HCT116 (cell line): ENCODE measurements at regions not wholly inside any gene's neighbourhood (a gene's known extent, or its start where the extent isn't known, plus 50 kb on each side); places are given as distances from the start of the nearest gene placed in this dataset.

Experiments
- ATAC-seq: fragments of 200-7000 bp; cut with Tn5 transposase; 2 replicates; pipeline ENCODE4 v1.9.1; 2020; ENCODE audit warnings: mild to moderate bottlenecking, moderate library complexity
- BruUV-seq: library from RNA; stranded (reverse); fragments of 400-500 nt; replicated peaks from 2 replicates; lab custom pipeline; 2021; lab: Mats Ljungman, UMichigan
- CTCF ChIA-PET: fragments of 300-600 bp; sonication (Branson Sonifier 250); formaldehyde crosslinking; loops from one replicate; lab custom pipeline; 2021; ENCODE audit warnings: antibody characterized with exemption; lab: Charles Lee
- POLR2A ChIA-PET: fragments of 300-600, 350-600 bp; sonication (Branson Sonifier 250); formaldehyde crosslinking; loops from one replicate; lab custom pipeline; 2021; ENCODE audit warnings: antibody characterized with exemption; lab: Charles Lee
- RAD21 ChIA-PET, 2 experiments: fragments of 300-600 bp; sonication (Branson Sonifier 250); formaldehyde crosslinking; loops; one replicate each; lab custom pipeline; 2023; ENCODE audit warnings: low total read pairs in 2 of 2; ENCODE audit not compliant: uncharacterized antibody in 2 of 2, unreplicated experiment in 2 of 2, low non-redundant PET in 1 of 2; lab: Charles Lee
- DNase-seq: peaks from one replicate; pipeline ENCODE4 v3.0.0-alpha.2; 2010; ENCODE audit warnings: low read depth, low spot score
- H2AFZ ChIP-seq: fragments of 200-600 bp; shearing (Covaris generic), sonication (generic); 2 replicates; pipeline ENCODE4 v1.6.1; 2017; ENCODE audit warnings: low read depth, mixed run types, mixed read lengths, antibody characterized with exemption, low read length; ENCODE audit not compliant: poor library complexity, severe bottlenecking
- H3K27ac ChIP-seq: 2 replicates; pipeline ENCODE4 v1.5.1; 2012; ENCODE audit warnings: low read depth, low read length
- H3K27me3 ChIP-seq: fragments of 200-600 bp; sonication (generic); 2 replicates; pipeline ENCODE4 v1.6.1; 2016; ENCODE audit warnings: mixed run types, low read length, mixed read lengths; ENCODE audit not compliant: insufficient read depth
- H3K36me3 ChIP-seq, 2 experiments: fragments of 200-500 bp in 1 of 2; fragments of 200-600 bp in 1 of 2; sonication (Bioruptor generic) in 1 of 2; sonication (generic) in 1 of 2; 2 replicates each; pipeline versions ENCODE4 v1.5.1 to v1.6.1; 2014 to 2016; ENCODE audit warnings: low read length in 2 of 2, inconsistent platforms in 1 of 2, mixed read lengths in 1 of 2, mixed run types in 1 of 2; ENCODE audit not compliant: insufficient read depth in 2 of 2, control insufficient read depth in 1 of 2
- H3K4me1 ChIP-seq, 2 experiments: fragments of 200-600 bp in 1 of 2; sonication (generic) in 1 of 2; 2 replicates each; pipeline versions ENCODE4 v1.5.1 to v1.6.1; 2012 to 2017; ENCODE audit warnings: low read length in 2 of 2, inconsistent platforms in 1 of 2, mild to moderate bottlenecking in 1 of 2, mixed read lengths in 1 of 2, mixed run types in 1 of 2, moderate library complexity in 1 of 2; ENCODE audit not compliant: insufficient read depth in 2 of 2, control insufficient read depth in 1 of 2
- H3K4me2 ChIP-seq: fragments of 200-600 bp; sonication (generic); 2 replicates; pipeline ENCODE4 v1.6.1; 2017; ENCODE audit warnings: mixed run types, low read length, mixed read lengths
- H3K4me3 ChIP-seq, 2 experiments: fragments of 200-600 bp in 1 of 2; sonication (generic) in 1 of 2; replicated peaks in 1 of 2; 2 replicates each; pipeline ENCODE4 v1.5.1; 2011 to 2016; ENCODE audit warnings: low read length in 2 of 2, control low read depth in 1 of 2, low read depth in 1 of 2, mild to moderate bottlenecking in 1 of 2, mixed read lengths in 1 of 2, mixed run types in 1 of 2
- H3K79me2 ChIP-seq: fragments of 200-600 bp; sonication (generic); 2 replicates; pipeline ENCODE4 v1.6.1; 2017; ENCODE audit warnings: mild to moderate bottlenecking, mixed run types, low read length, moderate library complexity, mixed read lengths; ENCODE audit not compliant: insufficient read depth
- H3K9ac ChIP-seq: fragments of 200-600 bp; sonication (generic); 2 replicates; pipeline ENCODE4 v1.6.1; 2016; ENCODE audit warnings: low read length, mixed read lengths
- H3K9me2 ChIP-seq: fragments of 200-600 bp; sonication (generic), shearing (Covaris generic); 2 replicates; pipeline ENCODE4 v1.6.1; 2017; ENCODE audit warnings: mixed run types, mild to moderate bottlenecking, moderate library complexity; ENCODE audit not compliant: insufficient read depth
- H3K9me3 ChIP-seq, 2 experiments: fragments of 200-500 bp in 1 of 2; fragments of 200-600 bp in 1 of 2; sonication (Bioruptor generic) in 1 of 2; sonication (generic) in 1 of 2; 2 replicates each; pipeline ENCODE4 v1.6.1; 2014 to 2017; ENCODE audit warnings: low read length in 2 of 2, mixed read lengths in 2 of 2, inconsistent platforms in 1 of 2, low read depth in 1 of 2, mild to moderate bottlenecking in 1 of 2, mixed run types in 1 of 2, moderate library complexity in 1 of 2; ENCODE audit not compliant: control insufficient read depth in 1 of 2, insufficient read depth in 1 of 2
- H4K20me1 ChIP-seq: fragments of 200-600 bp; sonication (generic), shearing (Covaris generic); 2 replicates; pipeline ENCODE4 v1.6.1; 2017; ENCODE audit warnings: mixed run types, mild to moderate bottlenecking, moderate library complexity; ENCODE audit not compliant: insufficient read depth
- CEBPB ChIP-seq: IDR thresholded peaks from 2 replicates; pipeline ENCODE4 v1.6.1; 2012; ENCODE audit warnings: low read depth
- EZH2 ChIP-seq: fragments of 200-600 bp; sonication (generic); IDR thresholded peaks from 2 replicates; pipeline ENCODE4 v1.6.1; 2017; ENCODE audit warnings: antibody characterized with exemption, mixed run types
- POLR2A ChIP-seq: IDR thresholded peaks from 2 replicates; pipeline ENCODE4 v1.7.0; 2011; ENCODE audit warnings: borderline replicate concordance; ENCODE audit not compliant: insufficient read depth, insufficient read length; ENCODE audit errors: extremely low read depth
- POLR2AphosphoS5 ChIP-seq: IDR thresholded peaks from 2 replicates; pipeline ENCODE4 v1.6.1; 2011; ENCODE audit warnings: mild to moderate bottlenecking, low read depth, low read length, moderate library complexity
- RAD21 ChIP-seq: IDR thresholded peaks from 2 replicates; pipeline ENCODE4 v1.6.1; 2012; ENCODE audit warnings: low read depth, mild to moderate bottlenecking
- SIN3A ChIP-seq: IDR thresholded peaks from 2 replicates; pipeline ENCODE4 v1.6.1; 2012; ENCODE audit warnings: low read depth
- SP1 ChIP-seq: IDR thresholded peaks from 2 replicates; pipeline ENCODE4 v1.6.1; 2012; ENCODE audit warnings: low read depth
- SRF ChIP-seq: IDR thresholded peaks from 2 replicates; pipeline ENCODE4 v1.6.1; 2012; ENCODE audit warnings: low read depth
- ZFX ChIP-seq: fragments of 450-650 bp; IDR thresholded peaks from 2 replicates; pipeline ENCODE4 v1.6.1; 2017
- intact Hi-C: fragments of 100-400 bp; cut with micrococcal nuclease; formaldehyde crosslinking; loops from 2 replicates; pipeline ENCODE4 v1.10.0; 2022
- TF ChIP-seq, protein P1 (sequence below): IDR thresholded peaks from 2 replicates; pipeline ENCODE4 v1.6.1; 2012; ENCODE audit warnings: low read depth
- TF ChIP-seq, protein P2 (sequence below), 3 experiments: fragments of 200-600 bp in 1 of 3; sonication (generic) in 1 of 3; IDR thresholded peaks in 2 of 3; conservative IDR thresholded peaks in 1 of 3; 2 replicates each; pipeline ENCODE4 v1.5.1; 2012 to 2017; ENCODE audit warnings: low read depth in 2 of 3, low read length in 2 of 3, antibody characterized with exemption in 1 of 3, borderline replicate concordance in 1 of 3, control low read depth in 1 of 3, mild to moderate bottlenecking in 1 of 3, mixed read lengths in 1 of 3, mixed run types in 1 of 3, moderate library complexity in 1 of 3; ENCODE audit not compliant: insufficient read depth in 1 of 3

DNA sequence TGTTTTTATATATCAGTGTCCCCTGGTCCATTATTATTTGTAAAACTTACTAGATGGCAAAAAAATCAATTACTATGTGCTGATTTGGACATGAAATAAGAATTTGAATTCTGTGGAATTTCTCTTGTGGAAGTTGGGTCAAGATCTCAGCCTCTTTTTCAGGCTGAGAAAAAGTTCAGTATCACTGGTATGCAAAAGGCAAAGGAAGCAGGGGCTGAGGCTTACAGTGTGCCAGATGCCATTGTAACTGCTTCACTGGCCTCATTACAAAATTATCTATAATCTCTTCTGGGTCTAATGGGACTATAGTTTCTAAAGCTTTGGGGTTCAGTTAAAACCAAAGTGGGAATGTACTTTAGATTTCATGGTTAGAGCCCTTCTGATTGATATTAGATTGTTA, 125.9 kb upstream of the SLC7A14 start:
- ATAC-seq: no peak
- Histone ChIP-seq H3K9ac (no peak overlapping the region), H3K9me3 (no peaks in the 10 kb centered on the region), H4K20me1 (no peaks in the 10 kb centered on the region), H3K36me3 (no peaks in the 10 kb centered on the region), H3K4me3 (no peak overlapping the region), H3K4me2 (no peak overlapping the region), H3K79me2 (no peaks in the 10 kb centered on the region), H3K4me1 (no peaks in the 10 kb centered on the region), H3K27ac (no peak overlapping the region), H3K27me3 (no peaks in the 10 kb centered on the region), H2AFZ (no peak overlapping the region), H3K9me2 (no peaks in the 10 kb centered on the region)
- CTCF ChIA-PET: no interaction called here
- DNase-seq: no peak
- no TSS peak for BruUV-seq
- intact Hi-C loops: no loop called here
- POLR2A ChIA-PET: no interaction called here
- TF ChIP-seq SIN3A (no peak), POLR2AphosphoS5 (no peak), CEBPB (no peak), RAD21 (no peak), EZH2 (no peak), POLR2A (no peak), ZFX (no peak), SP1 (no peak), SRF (no peak)
- TF ChIP-seq, protein P1, sequence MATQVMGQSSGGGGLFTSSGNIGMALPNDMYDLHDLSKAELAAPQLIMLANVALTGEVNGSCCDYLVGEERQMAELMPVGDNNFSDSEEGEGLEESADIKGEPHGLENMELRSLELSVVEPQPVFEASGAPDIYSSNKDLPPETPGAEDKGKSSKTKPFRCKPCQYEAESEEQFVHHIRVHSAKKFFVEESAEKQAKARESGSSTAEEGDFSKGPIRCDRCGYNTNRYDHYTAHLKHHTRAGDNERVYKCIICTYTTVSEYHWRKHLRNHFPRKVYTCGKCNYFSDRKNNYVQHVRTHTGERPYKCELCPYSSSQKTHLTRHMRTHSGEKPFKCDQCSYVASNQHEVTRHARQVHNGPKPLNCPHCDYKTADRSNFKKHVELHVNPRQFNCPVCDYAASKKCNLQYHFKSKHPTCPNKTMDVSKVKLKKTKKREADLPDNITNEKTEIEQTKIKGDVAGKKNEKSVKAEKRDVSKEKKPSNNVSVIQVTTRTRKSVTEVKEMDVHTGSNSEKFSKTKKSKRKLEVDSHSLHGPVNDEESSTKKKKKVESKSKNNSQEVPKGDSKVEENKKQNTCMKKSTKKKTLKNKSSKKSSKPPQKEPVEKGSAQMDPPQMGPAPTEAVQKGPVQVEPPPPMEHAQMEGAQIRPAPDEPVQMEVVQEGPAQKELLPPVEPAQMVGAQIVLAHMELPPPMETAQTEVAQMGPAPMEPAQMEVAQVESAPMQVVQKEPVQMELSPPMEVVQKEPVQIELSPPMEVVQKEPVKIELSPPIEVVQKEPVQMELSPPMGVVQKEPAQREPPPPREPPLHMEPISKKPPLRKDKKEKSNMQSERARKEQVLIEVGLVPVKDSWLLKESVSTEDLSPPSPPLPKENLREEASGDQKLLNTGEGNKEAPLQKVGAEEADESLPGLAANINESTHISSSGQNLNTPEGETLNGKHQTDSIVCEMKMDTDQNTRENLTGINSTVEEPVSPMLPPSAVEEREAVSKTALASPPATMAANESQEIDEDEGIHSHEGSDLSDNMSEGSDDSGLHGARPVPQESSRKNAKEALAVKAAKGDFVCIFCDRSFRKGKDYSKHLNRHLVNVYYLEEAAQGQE: no peak
- TF ChIP-seq, protein P2, sequence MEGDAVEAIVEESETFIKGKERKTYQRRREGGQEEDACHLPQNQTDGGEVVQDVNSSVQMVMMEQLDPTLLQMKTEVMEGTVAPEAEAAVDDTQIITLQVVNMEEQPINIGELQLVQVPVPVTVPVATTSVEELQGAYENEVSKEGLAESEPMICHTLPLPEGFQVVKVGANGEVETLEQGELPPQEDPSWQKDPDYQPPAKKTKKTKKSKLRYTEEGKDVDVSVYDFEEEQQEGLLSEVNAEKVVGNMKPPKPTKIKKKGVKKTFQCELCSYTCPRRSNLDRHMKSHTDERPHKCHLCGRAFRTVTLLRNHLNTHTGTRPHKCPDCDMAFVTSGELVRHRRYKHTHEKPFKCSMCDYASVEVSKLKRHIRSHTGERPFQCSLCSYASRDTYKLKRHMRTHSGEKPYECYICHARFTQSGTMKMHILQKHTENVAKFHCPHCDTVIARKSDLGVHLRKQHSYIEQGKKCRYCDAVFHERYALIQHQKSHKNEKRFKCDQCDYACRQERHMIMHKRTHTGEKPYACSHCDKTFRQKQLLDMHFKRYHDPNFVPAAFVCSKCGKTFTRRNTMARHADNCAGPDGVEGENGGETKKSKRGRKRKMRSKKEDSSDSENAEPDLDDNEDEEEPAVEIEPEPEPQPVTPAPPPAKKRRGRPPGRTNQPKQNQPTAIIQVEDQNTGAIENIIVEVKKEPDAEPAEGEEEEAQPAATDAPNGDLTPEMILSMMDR (IDR thresholded peaks at IDR 0.05 in 2 of 3, conservative IDR thresholded peaks at IDR 0.05 in 1 of 3; ENCODE audit: borderline replicate concordance in 1 of 3, insufficient read depth in 1 of 3, low read depth in 2 of 3, low read length in 2 of 3): no peak
- RAD21 ChIA-PET: no interaction called here
